ENCODE measurements at regions not wholly inside any gene's neighbourhood (a gene's known extent, or its start where the extent isn't known, plus 50 kb on each side); places are given as distances from the start of the nearest gene placed in this dataset.
"Not testable (repeated sequence)": the region's sequence is repeated elsewhere in the genome, so short reads cannot be mapped to it uniquely, and the experiment has no call there.

- ATAC-seq (replicated peaks): no peak
- H3K9me3 Mint-ChIP-seq: no peaks in the 10 kb centered on the region
- no peaks in the 10 kb centered on the region for H3K36me3 Mint-ChIP-seq (ENCODE audit: insufficient read depth)
- DNase-seq: no peak
- no peak overlapping the region for H3K27ac Mint-ChIP-seq
- peaks cover 21 to 44% of the 10 kb centered on the region in 2 donors for H3K27me3 Mint-ChIP-seq
- H3K4me3 Mint-ChIP-seq: no peak overlapping the region
- peaks cover 3% of the 10 kb centered on the region in 2 donors for H3K4me1 Mint-ChIP-seq (ENCODE audit: low read depth in 2 of 2)
Observed at GRCh38 chr2:590214-591175, 86.7 kb downstream of the TMEM18 start.

GRCh38 chr2:589281-590130, 87.7 kb downstream of the TMEM18 start:
- no peak for ATAC-seq (replicated peaks)
- Mint-ChIP-seq H3K4me1 (ENCODE audit: low read depth in 2 of 2) (peaks cover 12% of the 10 kb centered on the region in 2 donors), H3K27me3 (peaks cover 21 to 40% of the 10 kb centered on the region in 2 donors)

GRCh38 chr2:588074-588645, 89.0 kb downstream of the TMEM18 start:
- Mint-ChIP-seq H3K4me3 (no peak overlapping the region), H3K27ac (no peak overlapping the region), H3K9me3 (no peaks in the 10 kb centered on the region), H3K27me3 (peaks cover 15 to 35% of the 10 kb centered on the region in 2 donors), H3K4me1 (ENCODE audit: low read depth in 2 of 2) (peaks cover 12 to 14% of the 10 kb centered on the region in 2 donors), H3K36me3 (ENCODE audit: insufficient read depth) (peaks cover 2% of the 10 kb centered on the region)
- ATAC-seq (replicated peaks) (no peak), DNase-seq (no peak)

More at GRCh38 chr2:589281-590130, 87.7 kb downstream of the TMEM18 start:
- Mint-ChIP-seq H3K4me3 (no peak overlapping the region), H3K9me3 (no peaks in the 10 kb centered on the region), H3K36me3 (ENCODE audit: insufficient read depth) (peaks cover 2% of the 10 kb centered on the region), H3K27ac (no peak overlapping the region)
- DNase-seq: no peak

- no peak overlapping the region for H3K27ac Mint-ChIP-seq
- H3K4me1 Mint-ChIP-seq (ENCODE audit: low read depth in 2 of 2): peaks cover 12 to 14% of the 10 kb centered on the region in 2 donors
- no peak for DNase-seq
- no peak overlapping the region for H3K4me3 Mint-ChIP-seq
- no peaks in the 10 kb centered on the region for H3K9me3 Mint-ChIP-seq
- H3K36me3 Mint-ChIP-seq (ENCODE audit: insufficient read depth): peaks cover 2% of the 10 kb centered on the region
- H3K27me3 Mint-ChIP-seq: peaks cover 12 to 35% of the 10 kb centered on the region in 2 donors
- no peak for ATAC-seq (replicated peaks)
Observed at GRCh38 chr2:587087-587960, 89.9 kb downstream of the TMEM18 start.

GRCh38 chr2:586641-587076, 90.5 kb downstream of the TMEM18 start:
- Mint-ChIP-seq H3K27me3 (peaks cover 11 to 35% of the 10 kb centered on the region in 2 donors), H3K36me3 (ENCODE audit: insufficient read depth) (peaks cover 2% of the 10 kb centered on the region), H3K4me1 (ENCODE audit: low read depth in 2 of 2) (peaks cover 12 to 14% of the 10 kb centered on the region in 2 donors), H3K4me3 (no peak overlapping the region), H3K9me3 (no peaks in the 10 kb centered on the region), H3K27ac (no peak overlapping the region)
- ATAC-seq (replicated peaks) (no peak), DNase-seq (no peak)

- peak; percentile 30 to 33 (median 31) for DNase-seq
- H3K9me3 Mint-ChIP-seq: no peaks in the 10 kb centered on the region
- peaks cover 9 to 20% of the 10 kb centered on the region in 2 donors for H3K27me3 Mint-ChIP-seq
- peak overlapping the region; percentile 82 to 83 for H3K4me3 Mint-ChIP-seq
- H3K4me1 Mint-ChIP-seq (ENCODE audit: low read depth in 2 of 2): peaks cover 12 to 14% of the 10 kb centered on the region in 2 donors
- peaks cover 2% of the 10 kb centered on the region for H3K36me3 Mint-ChIP-seq (ENCODE audit: insufficient read depth)
- peak; percentile 92 for ATAC-seq (replicated peaks)
- H3K27ac Mint-ChIP-seq: peak overlapping the region; percentile 82 to 83
Observed at GRCh38 chr2:584863-585823, 92.1 kb downstream of the TMEM18 start.

- ATAC-seq (replicated peaks): no peak
- Mint-ChIP-seq H3K27ac (no peak overlapping the region), H3K4me3 (no peak overlapping the region), H3K36me3 (ENCODE audit: insufficient read depth) (peaks cover 2% of the 10 kb centered on the region), H3K9me3 (no peaks in the 10 kb centered on the region), H3K27me3 (peaks cover 5 to 17% of the 10 kb centered on the region in 2 donors), H3K4me1 (ENCODE audit: low read depth in 2 of 2) (peaks cover 12 to 14% of the 10 kb centered on the region in 2 donors)
- no peak for DNase-seq
Observed at GRCh38 chr2:583666-584065, 93.5 kb downstream of the TMEM18 start.

- Mint-ChIP-seq H3K36me3 (ENCODE audit: insufficient read depth) (peaks cover 2% of the 10 kb centered on the region), H3K4me3 (no peak overlapping the region), H3K4me1 (ENCODE audit: low read depth in 2 of 2) (peaks cover 12 to 14% of the 10 kb centered on the region in 2 donors), H3K9me3 (no peaks in the 10 kb centered on the region), H3K27me3 (peaks cover 0 to 17% of the 10 kb centered on the region in 2 donors), H3K27ac (no peak overlapping the region)
- DNase-seq (no peak), ATAC-seq (replicated peaks) (no peak)
Observed at GRCh38 chr2:582792-583528, 94.2 kb downstream of the TMEM18 start.

- not testable (repeated sequence) for H3K9me3 Mint-ChIP-seq; H3K27ac Mint-ChIP-seq; H3K4me3 Mint-ChIP-seq; ATAC-seq (replicated peaks); H3K36me3 Mint-ChIP-seq (ENCODE audit: insufficient read depth); DNase-seq
- H3K27me3 Mint-ChIP-seq: peaks cover 0 to 17% of the 10 kb centered on the region in 2 donors
- peaks cover 12 to 14% of the 10 kb centered on the region in 2 donors for H3K4me1 Mint-ChIP-seq (ENCODE audit: low read depth in 2 of 2)
Observed at GRCh38 chr2:582289-582688, 94.9 kb downstream of the TMEM18 start.

GRCh38 chr2:579961-580360, 97.2 kb downstream of the TMEM18 start:
- DNase-seq (no peak), ATAC-seq (replicated peaks) (no peak)
- Mint-ChIP-seq H3K36me3 (ENCODE audit: insufficient read depth) (no peaks in the 10 kb centered on the region), H3K9me3 (peaks cover 0 to 5% of the 10 kb centered on the region in 2 donors), H3K4me1 (ENCODE audit: low read depth in 2 of 2) (peaks cover 4 to 6% of the 10 kb centered on the region in 2 donors), H3K27me3 (peaks cover 0 to 17% of the 10 kb centered on the region in 2 donors), H3K27ac (no peak overlapping the region), H3K4me3 (no peak overlapping the region)

GRCh38 chr2:579351-579886, 97.8 kb downstream of the TMEM18 start:
- peaks cover 0 to 5% of the 10 kb centered on the region in 2 donors for H3K9me3 Mint-ChIP-seq
- no peaks in the 10 kb centered on the region for H3K36me3 Mint-ChIP-seq (ENCODE audit: insufficient read depth)
- no peak overlapping the region for H3K4me3 Mint-ChIP-seq
- H3K27me3 Mint-ChIP-seq: peaks cover 0 to 18% of the 10 kb centered on the region in 2 donors
- no peak overlapping the region for H3K27ac Mint-ChIP-seq
- no peak for ATAC-seq (replicated peaks)
- no peak for DNase-seq
- peaks cover 0 to 2% of the 10 kb centered on the region in 2 donors for H3K4me1 Mint-ChIP-seq (ENCODE audit: low read depth in 2 of 2)

Data from effector memory CD8-positive, alpha-beta T cell (primary cell).